Natural killer cell (primary cell): ENCODE measurements at regions not wholly inside any gene's neighbourhood (a gene's known extent, or its start where the extent isn't known, plus 50 kb on each side); places are given as distances from the start of the nearest gene placed in this dataset.

ENCODE experiments used
- ATAC-seq, 3 donors: fragments of 150-1000 bp in 2 of 3; fragments of 200-7000 bp in 1 of 3; cut with Tn5 transposase; 1 replicate in 1 of 3; 2 replicates in 2 of 3; pipeline ENCODE4 v1.10.0; 2021; ENCODE audit warnings: mild to moderate bottlenecking in 2 of 3, moderate library complexity in 2 of 3
- DNase-seq, 2 donors: peaks; one replicate each; pipeline versions ENCODE4 v3.0.0 to v3.0.0-alpha.2; 2013 to 2021; ENCODE audit warnings: mixed read lengths in 1 of 2
- H3K27ac ChIP-seq: one replicate; pipeline ENCODE4 v1.5.1; 2013; ENCODE audit warnings: mild to moderate bottlenecking, low read length
- H3K27me3 ChIP-seq: one replicate; pipeline ENCODE4 v1.6.1; 2013; ENCODE audit warnings: low read length; ENCODE audit not compliant: control insufficient read depth, insufficient read depth
- H3K36me3 ChIP-seq: one replicate; pipeline ENCODE4 v1.6.1; 2013; ENCODE audit warnings: low read length; ENCODE audit not compliant: control insufficient read depth, insufficient read depth
- H3K4me1 ChIP-seq: one replicate; pipeline ENCODE4 v1.6.1; 2013; ENCODE audit warnings: low read length; ENCODE audit not compliant: control insufficient read depth, insufficient read depth
- H3K4me3 ChIP-seq: one replicate; pipeline ENCODE4 v1.5.1; 2013; ENCODE audit warnings: low read length
- H3K9me3 ChIP-seq: one replicate; pipeline ENCODE4 v1.6.1; 2013; ENCODE audit warnings: low read length; ENCODE audit not compliant: control insufficient read depth, insufficient read depth
- H3K27ac Mint-ChIP-seq, 2 donors: one replicate each; pipeline ENCODE4 v1.8.0; 2022; ENCODE audit warnings: mild to moderate bottlenecking in 2 of 2, mixed read lengths in 2 of 2, moderate library complexity in 1 of 2
- H3K27me3 Mint-ChIP-seq, 2 donors: one replicate each; pipeline ENCODE4 v1.8.0; 2022; ENCODE audit warnings: low read depth in 2 of 2, mixed read lengths in 2 of 2
- H3K36me3 Mint-ChIP-seq: one replicate; pipeline ENCODE4 v1.8.0; 2022; ENCODE audit warnings: mixed read lengths
- H3K4me1 Mint-ChIP-seq, 2 donors: one replicate each; pipeline ENCODE4 v1.8.0; 2022; ENCODE audit warnings: mixed read lengths in 2 of 2
- H3K4me3 Mint-ChIP-seq: one replicate; pipeline ENCODE4 v1.8.0; 2022; ENCODE audit warnings: mild to moderate bottlenecking, moderate library complexity, mixed read lengths
- H3K9me3 Mint-ChIP-seq, 2 donors: one replicate each; pipeline ENCODE4 v1.8.0; 2022; ENCODE audit warnings: mixed read lengths in 2 of 2
- WGBS: methylation state at CpG from one replicate; pipeline ENCODE4 v1.1.7; 2013; ENCODE audit warnings: missing lambda C conversion rate; ENCODE audit not compliant: insufficient coverage; 5-methylcytosine and 5-hydroxymethylcytosine counted together
- intact Hi-C: fragments of 100-400 bp; cut with micrococcal nuclease; formaldehyde crosslinking; loops from one replicate; pipeline ENCODE4 v1.14.2; 2022
- TF ChIP-seq, protein P1 (sequence below): fragments of 200-600 bp; IDR thresholded peaks from one replicate; pipeline ENCODE4 v1.8.0; 2022; ENCODE audit warnings: antibody characterized with exemption

DNA sequence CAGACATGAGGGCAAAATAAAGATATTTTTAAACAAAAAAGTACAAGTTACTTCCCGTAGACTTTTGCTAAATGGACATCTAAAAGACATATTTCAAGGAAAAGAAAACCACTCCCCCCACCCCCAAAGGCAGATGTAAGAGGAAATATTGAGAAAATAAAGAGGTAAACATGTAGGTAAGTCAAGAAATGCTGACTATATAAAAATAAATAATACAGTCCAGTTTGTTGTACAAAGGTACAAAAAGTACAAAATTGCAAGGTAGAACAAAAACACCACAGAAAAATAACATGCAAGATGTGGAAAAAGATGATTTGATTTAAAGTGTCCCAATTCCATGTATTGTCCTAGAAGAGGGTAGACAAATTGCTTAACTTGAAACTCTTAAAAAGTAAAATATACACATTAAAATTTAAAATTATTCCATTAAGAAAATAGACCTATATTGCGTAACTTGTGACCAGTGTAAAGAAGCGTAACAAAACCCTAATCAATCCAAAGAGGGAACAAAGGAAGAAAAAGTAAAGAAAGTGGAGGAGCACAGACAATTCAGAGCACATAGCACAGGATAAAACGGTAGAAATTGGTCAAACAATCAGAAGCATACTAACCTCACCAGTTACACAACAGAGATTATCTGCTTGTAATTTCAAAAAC is 58.4 kb upstream of the FAM216B start:
- peaks cover 4% of the 10 kb centered on the region for H3K9me3 ChIP-seq
- Mint-ChIP-seq H3K27ac (no peak overlapping the region), H3K27me3 (peaks cover 9 to 16% of the 10 kb centered on the region in 2 donors), H3K4me1 (no peaks in the 10 kb centered on the region), H3K4me3 (no peak overlapping the region), H3K36me3 (no peaks in the 10 kb centered on the region), H3K9me3 (no peaks in the 10 kb centered on the region)
- ATAC-seq (no peak), DNase-seq (no peak)
- TF ChIP-seq, protein P1, sequence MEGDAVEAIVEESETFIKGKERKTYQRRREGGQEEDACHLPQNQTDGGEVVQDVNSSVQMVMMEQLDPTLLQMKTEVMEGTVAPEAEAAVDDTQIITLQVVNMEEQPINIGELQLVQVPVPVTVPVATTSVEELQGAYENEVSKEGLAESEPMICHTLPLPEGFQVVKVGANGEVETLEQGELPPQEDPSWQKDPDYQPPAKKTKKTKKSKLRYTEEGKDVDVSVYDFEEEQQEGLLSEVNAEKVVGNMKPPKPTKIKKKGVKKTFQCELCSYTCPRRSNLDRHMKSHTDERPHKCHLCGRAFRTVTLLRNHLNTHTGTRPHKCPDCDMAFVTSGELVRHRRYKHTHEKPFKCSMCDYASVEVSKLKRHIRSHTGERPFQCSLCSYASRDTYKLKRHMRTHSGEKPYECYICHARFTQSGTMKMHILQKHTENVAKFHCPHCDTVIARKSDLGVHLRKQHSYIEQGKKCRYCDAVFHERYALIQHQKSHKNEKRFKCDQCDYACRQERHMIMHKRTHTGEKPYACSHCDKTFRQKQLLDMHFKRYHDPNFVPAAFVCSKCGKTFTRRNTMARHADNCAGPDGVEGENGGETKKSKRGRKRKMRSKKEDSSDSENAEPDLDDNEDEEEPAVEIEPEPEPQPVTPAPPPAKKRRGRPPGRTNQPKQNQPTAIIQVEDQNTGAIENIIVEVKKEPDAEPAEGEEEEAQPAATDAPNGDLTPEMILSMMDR = no peak
- no peaks in the 10 kb centered on the region for H3K4me1 ChIP-seq
- no peak overlapping the region for H3K27ac ChIP-seq
- H3K27me3 ChIP-seq = no peaks in the 10 kb centered on the region
- 96% methylated on average over 3 of the region's 4 CpGs for WGBS
- H3K36me3 ChIP-seq = no peaks in the 10 kb centered on the region
- H3K4me3 ChIP-seq = no peak overlapping the region
- intact Hi-C loops = no loop called here

DNA sequence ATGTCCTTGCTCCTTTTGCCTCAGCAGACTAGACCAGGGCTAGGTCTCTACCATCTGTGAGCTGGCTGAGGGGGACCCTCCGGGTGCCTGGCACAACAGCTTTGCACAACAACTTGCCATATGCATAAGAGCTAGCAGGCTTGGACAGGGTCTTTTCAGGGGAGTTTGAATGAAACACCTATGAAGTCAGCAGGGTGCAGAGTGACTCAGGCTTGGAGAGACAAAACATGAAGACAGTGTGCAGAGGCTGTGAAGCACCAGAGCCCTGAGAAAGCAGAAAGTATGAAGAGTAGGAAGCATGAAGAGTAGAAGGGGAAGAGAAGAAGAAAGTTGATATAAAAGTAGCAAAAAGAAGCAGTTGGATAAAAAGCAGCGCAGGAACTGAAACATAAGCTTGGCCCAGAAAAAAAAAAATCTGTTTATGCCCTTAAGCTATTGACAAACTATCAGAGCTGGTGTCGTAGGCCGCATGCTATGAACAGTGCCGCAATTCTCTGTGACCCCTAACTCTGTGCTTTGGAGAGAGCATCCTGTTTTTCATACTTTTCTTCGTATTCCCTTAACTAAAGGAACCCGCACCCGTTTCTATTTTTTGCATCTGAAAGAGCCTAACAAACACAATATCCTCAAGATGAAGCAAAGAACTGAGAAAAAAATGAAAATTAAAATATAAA is 52.7 kb upstream of the FAM216B start:
- intact Hi-C loops = no loop called here
- H3K9me3 Mint-ChIP-seq = no peaks in the 10 kb centered on the region
- no peaks in the 10 kb centered on the region for H3K27me3 ChIP-seq
- no peak for ATAC-seq
- no peaks in the 10 kb centered on the region for H3K36me3 Mint-ChIP-seq
- DNase-seq = no peak
- H3K4me1 Mint-ChIP-seq = no peaks in the 10 kb centered on the region
- 80% methylated on average over 8 of the region's 8 CpGs for WGBS
- no peaks in the 10 kb centered on the region for H3K27me3 Mint-ChIP-seq
- H3K4me1 ChIP-seq = no peaks in the 10 kb centered on the region
- peaks cover 4% of the 10 kb centered on the region for H3K9me3 ChIP-seq
- TF ChIP-seq, protein P1 = no peak
- no peaks in the 10 kb centered on the region for H3K36me3 ChIP-seq
- no peak overlapping the region for H3K27ac Mint-ChIP-seq
- H3K4me3 Mint-ChIP-seq = no peak overlapping the region
- H3K27ac ChIP-seq = no peak overlapping the region
- no peak overlapping the region for H3K4me3 ChIP-seq

DNA sequence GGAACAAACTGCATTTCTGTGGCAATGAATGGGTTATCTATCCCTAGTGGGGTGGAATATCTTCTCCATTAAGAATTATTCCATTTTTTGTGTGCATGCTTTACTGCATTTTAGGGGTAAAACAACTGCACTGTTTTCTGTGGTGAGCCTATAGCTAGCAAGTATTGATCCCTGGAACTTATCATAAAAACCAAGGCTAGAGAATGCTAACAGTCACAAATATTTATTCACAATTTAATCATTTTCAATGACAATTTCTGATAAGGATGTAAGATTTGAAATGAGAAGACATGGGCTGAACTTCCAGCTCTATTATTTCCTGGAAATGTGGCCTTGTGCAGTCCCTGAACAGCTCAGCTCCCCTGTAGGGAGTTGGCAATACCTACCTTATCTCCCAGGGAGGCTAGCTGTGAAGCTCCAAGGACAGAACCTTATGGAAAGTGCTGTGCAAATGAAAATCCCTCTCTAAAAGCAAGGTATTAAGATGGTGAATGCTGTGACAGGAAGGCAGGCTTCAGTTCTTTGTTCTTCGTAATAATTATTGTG is 51.5 kb upstream of the FAM216B start:
- Mint-ChIP-seq H3K4me3 (no peak overlapping the region), H3K27me3 (peaks cover 0 to 6% of the 10 kb centered on the region in 2 donors), H3K27ac (no peak overlapping the region), H3K9me3 (no peaks in the 10 kb centered on the region), H3K4me1 (no peaks in the 10 kb centered on the region), H3K36me3 (no peaks in the 10 kb centered on the region)
- Histone ChIP-seq H3K4me1 (no peaks in the 10 kb centered on the region), H3K27ac (no peak overlapping the region), H3K9me3 (peaks cover 4% of the 10 kb centered on the region), H3K4me3 (no peak overlapping the region), H3K36me3 (no peaks in the 10 kb centered on the region), H3K27me3 (no peaks in the 10 kb centered on the region)
- TF ChIP-seq, protein P1 = no peak
- DNase-seq (no peak), ATAC-seq (no peak)
- intact Hi-C loops = no loop called here
- no CpG with 5 or more reads among the region's 1 CpG for WGBS
